ENCODE measurements at regions not wholly inside any gene's neighbourhood (a gene's known extent, or its start where the extent isn't known, plus 50 kb on each side); places are given as distances from the start of the nearest gene placed in this dataset.

- CTCF ChIA-PET, result no interaction called here
- dilution Hi-C loops (cut with HindIII; ENCODE audit: low sequenced_read_pairs, unreplicated experiment), result no loop called here
Observed at GRCh38 chr2:206217743-206218142, 56.7 kb upstream of the ZDBF2 start.

More at GRCh38 chr2:206217743-206218142, 56.7 kb upstream of the ZDBF2 start:
- H3K23ac ChIP-seq (ENCODE audit: low read depth, low read length), result no peak overlapping the region
- BruUV-seq (replicated peaks), result no TSS peak
- H3K79me1 ChIP-seq (ENCODE audit: low read depth in 1 of 2, low read length in 2 of 2), result no peaks in the 10 kb centered on the region
- no peak overlapping the region for H3K4ac ChIP-seq (ENCODE audit: low read depth, low read length)
- POLR2A ChIA-PET (ENCODE audit: unreplicated experiment), result no interaction called here
- H2AFZ ChIP-seq (replicated peaks; ENCODE audit: low read length, poor library complexity), result peak overlapping the region; percentile 65
- no peak for ATAC-seq (ENCODE audit: low read depth)
- H3K56ac ChIP-seq (ENCODE audit: extremely low read depth, insufficient read depth, low read length), result no peak overlapping the region
- H3K9me3 ChIP-seq (ENCODE audit: control insufficient read depth, insufficient read depth, low read length), result no peaks in the 10 kb centered on the region
- no peak overlapping the region for H2BK5ac ChIP-seq (ENCODE audit: low read depth, low read length, poor library complexity, severe bottlenecking)
- TF ChIP-seq FOS (IDR thresholded peaks at IDR 0.05; ENCODE audit: low read depth, low read length) (no peak), CEBPB (IDR thresholded peaks at IDR 0.05; ENCODE audit: low read depth, low read length) (no peak), CTCF (conservative IDR thresholded peaks at IDR 0.05; ENCODE audit: low read depth, low read length) (no peak), RCOR1 (IDR thresholded peaks at IDR 0.05; ENCODE audit: insufficient replicate concordance, low read length) (no peak), MAZ (IDR thresholded peaks at IDR 0.05; ENCODE audit: borderline replicate concordance, low read depth, low read length) (no peak), NFE2L2 (IDR thresholded peaks at IDR 0.05; ENCODE audit: low read depth, low read length) (no peak), MAFK (IDR thresholded peaks at IDR 0.05; ENCODE audit: low read depth, low read length) (no peak), ELK1 (IDR thresholded peaks at IDR 0.05; ENCODE audit: borderline replicate concordance, low read depth, low read length) (no peak), RAD21 (IDR thresholded peaks at IDR 0.05; ENCODE audit: low read length) (no peak), MXI1 (IDR thresholded peaks at IDR 0.05; ENCODE audit: borderline replicate concordance, low read depth, low read length) (no peak), SMC3 (IDR thresholded peaks at IDR 0.05; ENCODE audit: low read depth, low read length) (no peak), BHLHE40 (IDR thresholded peaks at IDR 0.05; ENCODE audit: low read depth, low read length) (no peak), USF2 (IDR thresholded peaks at IDR 0.05; ENCODE audit: low read depth, low read length) (no peak)
- no peaks in the 10 kb centered on the region for H3K4me1 ChIP-seq (ENCODE audit: control insufficient read depth, insufficient read depth, low read length)
- no peaks in the 10 kb centered on the region for H3K9me1 ChIP-seq (ENCODE audit: insufficient read depth, low read length)
- H3K27me3 ChIP-seq (ENCODE audit: control insufficient read depth, insufficient read depth, low read length), result peaks cover 8% of the 10 kb centered on the region
- no peak overlapping the region for H2BK15ac ChIP-seq (ENCODE audit: low read depth, low read length)
- H2BK20ac ChIP-seq (ENCODE audit: low read depth, low read length), result no peak overlapping the region
- no peak overlapping the region for H3K9ac ChIP-seq (ENCODE audit: low read depth, low read length)
- in situ Hi-C loops (cut with MboI; ENCODE audit: low sequenced_read_pairs) (no loop called here), intact Hi-C loops (cut with micrococcal nuclease) (no loop called here)
- no peak overlapping the region for H3K4me3 ChIP-seq (ENCODE audit: insufficient read depth, low read depth, low read length)
- no peak overlapping the region for H3K14ac ChIP-seq (replicated peaks; ENCODE audit: low read depth, low read length)
- no peak overlapping the region for H4K8ac ChIP-seq (ENCODE audit: low read depth in 2 of 2, low read length in 2 of 2)
- no peaks in the 10 kb centered on the region for H4K20me1 ChIP-seq (ENCODE audit: insufficient read depth, low read length)
- no peak overlapping the region for H3K4me2 ChIP-seq (ENCODE audit: low read depth, low read length)
- no peak overlapping the region for H3K27ac ChIP-seq (ENCODE audit: insufficient read depth, low read length)
- no peak overlapping the region for H2BK120ac ChIP-seq (ENCODE audit: low read depth, low read length)
- no peak overlapping the region for H4K91ac ChIP-seq (ENCODE audit: insufficient read depth, low read depth, low read length)
- no peak overlapping the region for H2AK5ac ChIP-seq (ENCODE audit: low read depth, low read length)
- no CpG with 5 or more reads among the region's 6 CpGs for WGBS, 2 experiments (ENCODE audit: extremely low coverage in 2 of 2, insufficient read length in 1 of 2)
- H4K5ac ChIP-seq (ENCODE audit: low read depth, low read length), result no peak overlapping the region
- H3K36me3 ChIP-seq (ENCODE audit: control insufficient read depth, insufficient read depth, low read length), result no peaks in the 10 kb centered on the region
- no peak overlapping the region for H3K18ac ChIP-seq (ENCODE audit: low read depth, low read length)
- no peak overlapping the region for H2AK9ac ChIP-seq (replicated peaks; ENCODE audit: low read depth, low read length, poor library complexity)
- no peak for DNase-seq
